Spleen (tissue), 11 donors: ENCODE measurements at regions not wholly inside any gene's neighbourhood (a gene's known extent, or its start where the extent isn't known, plus 50 kb on each side); places are given as distances from the start of the nearest gene placed in this dataset.

Experiments used
- DNase-seq: peaks from one replicate; pipeline ENCODE4 v3.0.0-alpha.2; 2020
- H3K27ac ChIP-seq, 8 donors: fragments of 200-600 bp; sonication (generic) in 7 of 8; 1 replicate in 4 of 8; 2 replicates in 4 of 8; pipeline versions ENCODE4 v1.5.0 to v1.8.0; 2016 to 2021; ENCODE audit warnings: inconsistent platforms in 4 of 8, mild to moderate bottlenecking in 4 of 8, moderate library complexity in 1 of 8
- H3K27me3 ChIP-seq, 7 donors: fragments of 200-600 bp; sonication (generic) in 6 of 7; replicated peaks in 1 of 7; 1 replicate in 4 of 7; 2 replicates in 3 of 7; pipeline versions ENCODE4 v1.5.0 to v1.8.0; 2016 to 2021; ENCODE audit warnings: inconsistent platforms in 3 of 7, mild to moderate bottlenecking in 1 of 7
- H3K36me3 ChIP-seq, 6 donors: fragments of 200-600 bp; sonication (generic) in 5 of 6; 1 replicate in 4 of 6; 2 replicates in 2 of 6; pipeline versions ENCODE4 v1.5.0 to v1.8.0; 2016 to 2021; ENCODE audit warnings: inconsistent platforms in 2 of 6
- H3K4me1 ChIP-seq, 6 donors: fragments of 200-600 bp; sonication (generic) in 5 of 6; 1 replicate in 3 of 6; 2 replicates in 3 of 6; pipeline versions ENCODE4 v1.5.0 to v1.8.0; 2016 to 2021; ENCODE audit warnings: inconsistent platforms in 3 of 6
- H3K4me3 ChIP-seq, 8 donors: fragments of 200-600 bp; sonication (generic) in 7 of 8; 1 replicate in 4 of 8; 2 replicates in 4 of 8; pipeline versions ENCODE4 v1.5.0 to v1.8.0; 2016 to 2021; ENCODE audit warnings: inconsistent platforms in 4 of 8, mild to moderate bottlenecking in 4 of 8, moderate library complexity in 2 of 8
- H3K9me3 ChIP-seq, 8 donors: fragments of 200-600 bp; sonication (generic) in 7 of 8; 1 replicate in 4 of 8; 2 replicates in 4 of 8; pipeline versions ENCODE4 v1.5.0 to v1.8.0; 2016 to 2021; ENCODE audit warnings: inconsistent platforms in 4 of 8
- POLR2A ChIP-seq, 3 donors: fragments of 450-650 bp; IDR thresholded peaks; one replicate each; pipeline ENCODE4 v1.5.1; 2017; ENCODE audit warnings: antibody characterized with exemption in 3 of 3, mild to moderate bottlenecking in 1 of 3
- POLR2AphosphoS5 ChIP-seq, 3 donors: sonication (generic); formaldehyde crosslinking; IDR thresholded peaks; one replicate each; pipeline ENCODE4 v1.5.1; 2017; ENCODE audit warnings: antibody characterized with exemption in 3 of 3
- WGBS, 5 donors: extraction: QIAGEN DNeasy Blood & Tissue Kit in 3 of 5; methylation state at CpG; one replicate each; pipeline versions ENCODE4 v1.1.5 to v1.1.7; 2013 to 2018; 5-methylcytosine and 5-hydroxymethylcytosine counted together
- intact Hi-C: fragments of 100-400 bp; cut with DNase I; formaldehyde crosslinking; loops from one replicate; pipeline ENCODE4 v1.15.0; 2023; ENCODE audit warnings: low total_unique reads
- TF ChIP-seq, protein P1 (sequence below), 11 experiments: fragments of 200-600 bp in 7 of 11; fragments of 450-650 bp in 4 of 11; sonication (generic) in 4 of 11; IDR thresholded peaks in 8 of 11; conservative IDR thresholded peaks in 3 of 11; 1 replicate in 7 of 11; 2 replicates in 4 of 11; pipeline versions ENCODE4 v1.4.0 to v1.8.0; 2016 to 2021; ENCODE audit warnings: antibody characterized with exemption in 11 of 11, inconsistent platforms in 4 of 11, mild to moderate bottlenecking in 1 of 11
- donor health status: healthy with polysubstance abuse.
- donor health status: DM: no; HTN: no; CAD: no; lungs with moderate emphysema.
- donor health status: DM: no; HTN: no; CAD: no.
- donor health status: Bipolar disorder and iron deficiency.
- donor health status: healthy.
- donor health status: DM: no; HTN: no; CAD: no.
- donor health status: DM: yes; HTN: yes; CAD: no.

DNA sequence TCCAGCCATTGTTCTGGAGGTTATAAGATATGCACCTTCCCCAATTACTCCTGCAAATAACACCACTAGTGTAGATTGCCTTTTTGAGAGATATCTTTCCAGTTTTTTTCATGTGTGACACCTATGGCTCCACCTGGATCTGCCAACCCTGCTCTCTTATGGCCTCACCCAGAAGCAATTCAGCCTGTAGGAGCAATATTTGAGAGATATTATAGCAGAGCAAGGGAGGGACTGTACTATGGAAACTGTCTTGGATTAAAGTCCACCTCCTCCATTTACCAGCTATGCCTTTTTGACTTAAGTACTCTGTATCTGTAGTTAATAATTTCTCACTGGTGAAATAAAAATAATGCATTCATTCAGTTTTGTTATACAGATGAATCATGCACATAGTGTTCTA is 803.5 kb downstream of the NLGN4X start:
- Histone ChIP-seq H3K27ac (no peak overlapping the region), H3K4me3 (no peak overlapping the region), H3K9me3 (no peaks in the 10 kb centered on the region), H3K4me1 (no peaks in the 10 kb centered on the region), H3K36me3 (no peaks in the 10 kb centered on the region), H3K27me3 (no peaks in the 10 kb centered on the region)
- no peak for DNase-seq
- intact Hi-C loops = no loop called here
- TF ChIP-seq, protein P1, sequence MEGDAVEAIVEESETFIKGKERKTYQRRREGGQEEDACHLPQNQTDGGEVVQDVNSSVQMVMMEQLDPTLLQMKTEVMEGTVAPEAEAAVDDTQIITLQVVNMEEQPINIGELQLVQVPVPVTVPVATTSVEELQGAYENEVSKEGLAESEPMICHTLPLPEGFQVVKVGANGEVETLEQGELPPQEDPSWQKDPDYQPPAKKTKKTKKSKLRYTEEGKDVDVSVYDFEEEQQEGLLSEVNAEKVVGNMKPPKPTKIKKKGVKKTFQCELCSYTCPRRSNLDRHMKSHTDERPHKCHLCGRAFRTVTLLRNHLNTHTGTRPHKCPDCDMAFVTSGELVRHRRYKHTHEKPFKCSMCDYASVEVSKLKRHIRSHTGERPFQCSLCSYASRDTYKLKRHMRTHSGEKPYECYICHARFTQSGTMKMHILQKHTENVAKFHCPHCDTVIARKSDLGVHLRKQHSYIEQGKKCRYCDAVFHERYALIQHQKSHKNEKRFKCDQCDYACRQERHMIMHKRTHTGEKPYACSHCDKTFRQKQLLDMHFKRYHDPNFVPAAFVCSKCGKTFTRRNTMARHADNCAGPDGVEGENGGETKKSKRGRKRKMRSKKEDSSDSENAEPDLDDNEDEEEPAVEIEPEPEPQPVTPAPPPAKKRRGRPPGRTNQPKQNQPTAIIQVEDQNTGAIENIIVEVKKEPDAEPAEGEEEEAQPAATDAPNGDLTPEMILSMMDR (IDR thresholded peaks at IDR 0.05 in 8 of 11, conservative IDR thresholded peaks at IDR 0.05 in 3 of 11) = no peak
- TF ChIP-seq POLR2AphosphoS5 (IDR thresholded peaks at IDR 0.05) (no peak), POLR2A (IDR thresholded peaks at IDR 0.05) (no peak)

DNA sequence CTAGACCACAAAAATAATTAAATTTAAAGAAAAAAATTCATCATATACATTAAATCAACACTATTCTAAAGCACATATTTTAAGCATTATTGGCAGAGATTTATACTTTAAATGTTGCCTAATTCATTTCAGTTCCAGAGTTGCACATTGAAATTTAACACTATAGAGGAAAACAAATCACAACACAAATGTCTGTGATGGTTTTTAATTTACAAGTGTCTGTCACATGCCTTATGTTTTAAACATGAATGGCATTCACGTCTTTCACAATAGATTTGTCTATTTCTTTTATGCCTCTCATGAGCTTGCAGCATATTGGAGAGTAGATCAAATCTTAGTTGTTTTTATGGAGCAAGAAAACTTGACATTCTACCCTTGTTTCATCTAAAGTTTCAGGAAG is 811.3 kb downstream of the NLGN4X start:
- DNase-seq = no peak
- Histone ChIP-seq H3K27me3 (no peaks in the 10 kb centered on the region), H3K4me3 (no peak overlapping the region), H3K27ac (no peak overlapping the region), H3K4me1 (no peaks in the 10 kb centered on the region), H3K9me3 (no peaks in the 10 kb centered on the region), H3K36me3 (no peaks in the 10 kb centered on the region)
- 35 to 75% (median 60%) methylated on average over 1 of the region's 1 CpG for WGBS, 5 donors
- intact Hi-C loops = no loop called here
- TF ChIP-seq, protein P1 (IDR thresholded peaks at IDR 0.05 in 8 of 11, conservative IDR thresholded peaks at IDR 0.05 in 3 of 11) = no peak
- TF ChIP-seq POLR2A (IDR thresholded peaks at IDR 0.05) (no peak), POLR2AphosphoS5 (IDR thresholded peaks at IDR 0.05) (no peak)

DNA sequence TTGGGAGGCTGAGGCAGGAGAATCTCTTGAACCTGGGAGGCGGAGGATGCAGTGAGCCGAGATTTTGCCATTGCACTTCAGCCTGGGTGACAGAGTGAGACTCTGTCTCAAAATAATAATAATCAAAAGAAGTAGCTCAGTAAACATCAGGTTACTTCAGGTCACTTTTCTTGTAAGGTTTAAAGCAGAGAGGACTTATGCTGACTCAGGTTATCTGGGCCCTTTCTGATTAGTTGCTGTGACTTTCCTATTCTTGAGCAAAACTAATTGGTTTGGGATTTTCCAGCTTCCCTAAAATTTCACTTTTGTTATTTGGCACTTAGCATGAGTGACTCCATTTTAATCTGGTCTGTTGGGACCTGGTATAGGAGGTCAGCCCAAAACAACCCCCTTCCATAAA is 812.9 kb downstream of the NLGN4X start:
- Histone ChIP-seq H3K4me1 (no peaks in the 10 kb centered on the region), H3K27ac (no peak overlapping the region), H3K36me3 (no peaks in the 10 kb centered on the region), H3K9me3 (no peaks in the 10 kb centered on the region), H3K27me3 (no peaks in the 10 kb centered on the region), H3K4me3 (no peak overlapping the region)
- WGBS, 5 donors = 81 to 93% (median 85%) methylated on average over 2 of the region's 2 CpGs
- no peak for TF ChIP-seq POLR2A (IDR thresholded peaks at IDR 0.05)
- intact Hi-C loops = no loop called here
- DNase-seq = no peak

DNA sequence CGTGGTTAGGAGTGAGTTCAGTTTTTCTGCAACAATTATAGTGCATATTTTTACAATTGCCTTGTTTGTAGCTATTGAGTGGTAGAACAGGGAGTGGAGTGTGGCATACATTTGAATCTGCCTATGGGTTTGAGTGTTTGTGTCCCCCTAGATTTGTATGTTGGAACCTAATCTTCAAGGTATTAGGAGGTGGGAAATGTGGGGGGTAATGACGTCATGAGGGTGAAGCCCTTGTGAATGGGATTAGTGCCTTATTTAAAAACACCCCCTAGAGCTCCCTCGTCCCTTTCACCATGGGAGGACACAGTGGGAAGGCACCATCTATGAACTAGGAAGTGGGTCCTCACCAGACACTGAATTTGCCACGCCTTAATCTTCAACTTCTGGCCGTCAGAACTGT is 819.6 kb downstream of the NLGN4X start:
- no peak for DNase-seq
- 70 to 80% (median 75%) methylated on average over 5 of the region's 5 CpGs for WGBS, 5 donors
- no peaks in the 10 kb centered on the region for H3K36me3 ChIP-seq
- H3K4me3 ChIP-seq = no peak overlapping the region
- no peaks in the 10 kb centered on the region for H3K27me3 ChIP-seq
- peaks cover 0 to 4% (median 0%) of the 10 kb centered on the region in 8 donors for H3K9me3 ChIP-seq
- H3K4me1 ChIP-seq = no peaks in the 10 kb centered on the region
- TF ChIP-seq, protein P1 (IDR thresholded peaks at IDR 0.05 in 8 of 11, conservative IDR thresholded peaks at IDR 0.05 in 3 of 11) = no peak
- TF ChIP-seq POLR2AphosphoS5 (IDR thresholded peaks at IDR 0.05) (no peak), POLR2A (IDR thresholded peaks at IDR 0.05) (no peak)
- H3K27ac ChIP-seq = no peak overlapping the region
- intact Hi-C loops = no loop called here

DNA sequence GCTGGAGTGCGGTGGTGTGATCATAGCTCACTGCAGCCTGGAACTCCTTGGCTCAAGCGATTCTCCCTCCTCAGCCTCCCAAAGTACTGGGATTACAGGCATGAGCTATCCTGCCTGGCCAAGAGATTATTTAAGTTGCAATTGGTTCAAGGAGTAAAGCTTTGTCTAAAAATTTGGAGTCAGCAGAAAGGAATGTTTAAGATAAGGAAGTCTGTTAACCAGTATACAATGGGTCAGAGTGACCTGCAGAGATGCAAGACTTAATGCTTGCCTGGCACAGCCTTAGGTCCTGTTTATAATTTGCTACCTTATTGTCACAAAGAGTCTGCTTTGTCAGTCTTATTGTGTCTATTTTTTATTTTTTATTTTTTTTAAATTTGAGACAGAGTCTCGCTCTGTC is 826.2 kb downstream of the NLGN4X start:
- no peaks in the 10 kb centered on the region for H3K27me3 ChIP-seq
- intact Hi-C loops = no loop called here
- TF ChIP-seq POLR2A (IDR thresholded peaks at IDR 0.05) (no peak), POLR2AphosphoS5 (IDR thresholded peaks at IDR 0.05) (no peak)
- TF ChIP-seq, protein P1 (IDR thresholded peaks at IDR 0.05 in 8 of 11, conservative IDR thresholded peaks at IDR 0.05 in 3 of 11) = no peak
- H3K9me3 ChIP-seq = no peaks in the 10 kb centered on the region
- H3K27ac ChIP-seq = no peak overlapping the region
- 88 to 100% (median 91%) methylated on average over 3 of the region's 3 CpGs for WGBS, 5 donors
- DNase-seq = no peak
- H3K36me3 ChIP-seq = no peaks in the 10 kb centered on the region
- no peaks in the 10 kb centered on the region for H3K4me1 ChIP-seq
- H3K4me3 ChIP-seq = no peak overlapping the region
